ENCODE measurements at regions not wholly inside any gene's neighbourhood (a gene's known extent, or its start where the extent isn't known, plus 50 kb on each side); places are given as distances from the start of the nearest gene placed in this dataset.

DNA sequence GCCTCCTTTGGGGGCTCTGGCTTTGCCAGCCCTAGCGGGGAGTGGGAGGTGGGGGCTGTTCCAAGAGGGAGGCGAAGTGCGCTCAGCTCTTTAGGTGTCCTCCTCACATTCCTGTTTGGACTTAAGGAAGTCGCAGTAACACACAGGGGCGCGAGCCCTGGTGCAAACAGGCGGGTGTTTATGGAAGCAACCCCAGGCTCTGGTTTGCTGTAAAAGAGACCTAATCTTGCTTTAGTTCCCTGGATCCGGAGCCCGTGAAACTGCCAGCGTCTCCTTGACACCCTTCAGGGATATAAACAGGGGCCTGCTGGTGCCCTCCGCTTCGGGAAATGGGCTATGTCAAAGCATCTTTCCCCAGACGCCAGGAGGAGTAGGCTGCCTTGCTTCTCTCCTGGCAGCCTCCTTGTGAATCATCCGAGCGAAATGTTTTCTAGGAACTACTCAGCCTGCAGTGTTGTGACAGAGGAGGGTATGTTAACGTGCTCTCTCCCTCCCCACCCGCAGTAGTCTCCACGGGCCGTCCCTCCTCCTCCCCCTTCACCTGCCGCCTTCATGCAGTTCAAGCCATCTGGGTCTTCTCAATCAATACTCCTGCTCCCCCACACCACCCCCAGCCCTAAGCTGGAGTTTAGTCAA, 168.0 kb upstream of the LRFN2 start:
- TF ChIP-seq EZH2phosphoT487 (IDR thresholded peaks at IDR 0.05; ENCODE audit: borderline replicate concordance, low read length): no peak
- TF ChIP-seq, protein P1, sequence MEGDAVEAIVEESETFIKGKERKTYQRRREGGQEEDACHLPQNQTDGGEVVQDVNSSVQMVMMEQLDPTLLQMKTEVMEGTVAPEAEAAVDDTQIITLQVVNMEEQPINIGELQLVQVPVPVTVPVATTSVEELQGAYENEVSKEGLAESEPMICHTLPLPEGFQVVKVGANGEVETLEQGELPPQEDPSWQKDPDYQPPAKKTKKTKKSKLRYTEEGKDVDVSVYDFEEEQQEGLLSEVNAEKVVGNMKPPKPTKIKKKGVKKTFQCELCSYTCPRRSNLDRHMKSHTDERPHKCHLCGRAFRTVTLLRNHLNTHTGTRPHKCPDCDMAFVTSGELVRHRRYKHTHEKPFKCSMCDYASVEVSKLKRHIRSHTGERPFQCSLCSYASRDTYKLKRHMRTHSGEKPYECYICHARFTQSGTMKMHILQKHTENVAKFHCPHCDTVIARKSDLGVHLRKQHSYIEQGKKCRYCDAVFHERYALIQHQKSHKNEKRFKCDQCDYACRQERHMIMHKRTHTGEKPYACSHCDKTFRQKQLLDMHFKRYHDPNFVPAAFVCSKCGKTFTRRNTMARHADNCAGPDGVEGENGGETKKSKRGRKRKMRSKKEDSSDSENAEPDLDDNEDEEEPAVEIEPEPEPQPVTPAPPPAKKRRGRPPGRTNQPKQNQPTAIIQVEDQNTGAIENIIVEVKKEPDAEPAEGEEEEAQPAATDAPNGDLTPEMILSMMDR (IDR thresholded peaks at IDR 0.05; ENCODE audit: low read depth, low read length, poor library complexity, severe bottlenecking): no peak

Measured in DOHH2 (cell line).